PFSK-1 (cell line): ENCODE measurements at regions not wholly inside any gene's neighbourhood (a gene's known extent, or its start where the extent isn't known, plus 50 kb on each side); places are given as distances from the start of the nearest gene placed in this dataset.

Source experiments
- FOXP2 ChIP-seq: optimal IDR thresholded peaks from 2 replicates; pipeline ENCODE3; 2011; ENCODE audit warnings: borderline replicate concordance, control low read depth, inconsistent platforms; ENCODE audit not compliant: insufficient read depth; ENCODE audit errors: extremely low read length, extremely low read depth
- POLR2AphosphoS5 ChIP-seq: IDR thresholded peaks from 2 replicates; pipeline ENCODE4 v1.6.1; 2012; ENCODE audit warnings: low read depth, mild to moderate bottlenecking, control low read depth, low read length, moderate library complexity
- REST ChIP-seq, 2 experiments: IDR thresholded peaks; 2 replicates each; pipeline versions ENCODE4 v1.6.1 to v1.8.0; 2011 to 2012; ENCODE audit warnings: low read depth in 2 of 2, low read length in 2 of 2, control low read depth in 1 of 2, inconsistent platforms in 1 of 2, mild to moderate bottlenecking in 1 of 2, moderate library complexity in 1 of 2; ENCODE audit not compliant: insufficient read depth in 1 of 2
- SIN3A ChIP-seq: IDR thresholded peaks from 2 replicates; pipeline ENCODE4 v1.6.1; 2012; ENCODE audit warnings: mild to moderate bottlenecking, low read length, moderate library complexity, borderline replicate concordance; ENCODE audit not compliant: insufficient read depth
- TAF1 ChIP-seq: IDR thresholded peaks from 2 replicates; pipeline ENCODE4 v1.6.1; 2012; ENCODE audit warnings: low read length, control low read depth, borderline replicate concordance; ENCODE audit not compliant: insufficient read depth

- TF ChIP-seq TAF1 (no peak), SIN3A (no peak), REST (IDR thresholded peaks at IDR 0.05; ENCODE audit: insufficient read depth in 1 of 2, low read depth in 2 of 2, low read length in 2 of 2) (no peak), POLR2AphosphoS5 (no peak), FOXP2 (no peak)
Measured at GRCh38 chr5:20241351-20241750, 253.4 kb upstream of the CDH18 start.

DNA sequence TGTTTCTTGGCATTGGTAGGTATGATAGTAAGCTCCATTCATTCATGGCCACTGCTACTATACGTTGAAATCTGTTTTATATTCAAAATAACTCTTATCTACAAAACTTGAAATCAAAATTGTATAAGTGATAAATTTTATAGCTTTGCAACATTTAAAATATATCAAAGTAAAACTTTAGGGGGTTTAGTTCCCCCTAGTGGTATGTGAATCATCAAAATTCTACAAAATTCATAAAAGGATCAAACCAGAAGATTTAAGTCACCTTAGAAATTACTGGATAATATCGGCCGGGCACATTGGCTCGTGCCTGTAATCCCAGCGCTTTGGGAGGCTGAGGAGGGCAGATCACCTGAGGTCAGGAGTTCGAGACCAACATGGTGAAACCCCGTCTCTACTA is 243.0 kb upstream of the CDH18 start:
- TF ChIP-seq SIN3A (no peak), TAF1 (no peak), POLR2AphosphoS5 (no peak), FOXP2 (no peak), REST (IDR thresholded peaks at IDR 0.05; ENCODE audit: insufficient read depth in 1 of 2, low read depth in 2 of 2, low read length in 2 of 2) (no peak)

GRCh38 chr5:20230010-20230409 is 242.0 kb upstream of the CDH18 start:
- no peak for TF ChIP-seq FOXP2
- no peak for TF ChIP-seq TAF1
- TF ChIP-seq POLR2AphosphoS5: no peak
- no peak for TF ChIP-seq SIN3A
- no peak for TF ChIP-seq REST (IDR thresholded peaks at IDR 0.05; ENCODE audit: insufficient read depth in 1 of 2, low read depth in 2 of 2, low read length in 2 of 2)

DNA sequence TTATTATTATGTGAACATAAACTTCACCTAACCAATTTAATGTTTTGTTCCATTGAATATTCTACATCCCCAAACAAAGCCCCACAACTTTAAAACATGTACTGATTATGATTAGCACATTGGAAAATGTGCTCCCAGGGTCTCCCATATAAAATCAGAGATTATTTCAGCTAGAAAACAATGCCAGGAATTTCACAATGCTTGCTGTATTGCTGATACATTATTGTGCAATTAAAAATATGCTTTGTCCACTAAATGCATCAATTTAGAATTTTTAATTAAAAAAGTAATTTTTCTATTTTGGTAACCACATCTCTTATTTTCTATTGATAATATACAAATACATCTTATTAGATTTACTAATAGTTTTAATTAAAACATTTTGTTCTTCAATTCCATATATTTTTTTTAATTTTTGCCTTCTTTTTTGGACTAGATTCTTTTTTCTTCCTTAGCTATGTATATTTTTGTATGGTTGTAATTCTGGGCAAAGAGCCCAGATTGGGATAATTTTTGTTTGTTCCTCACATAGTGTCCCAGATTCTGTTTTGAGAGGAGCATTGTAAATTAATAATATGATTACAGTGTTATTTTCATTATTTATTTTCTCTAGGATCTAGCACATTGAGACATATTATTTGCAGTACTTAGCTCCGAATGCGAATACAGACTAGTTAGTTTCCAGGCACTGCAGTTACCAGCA is 241.5 kb upstream of the CDH18 start:
- TF ChIP-seq FOXP2: no peak
- no peak for TF ChIP-seq REST (IDR thresholded peaks at IDR 0.05; ENCODE audit: insufficient read depth in 1 of 2, low read depth in 2 of 2, low read length in 2 of 2)
- no peak for TF ChIP-seq POLR2AphosphoS5
- no peak for TF ChIP-seq TAF1
- TF ChIP-seq SIN3A: no peak
